ENCODE measurements at regions not wholly inside any gene's neighbourhood (a gene's known extent, or its start where the extent isn't known, plus 50 kb on each side); places are given as distances from the start of the nearest gene placed in this dataset.

GRCh38 chr12:19926266-19926665, 442.1 kb upstream of the PDE3A start:
- TF ChIP-seq CTCF (conservative IDR thresholded peaks at IDR 0.05; ENCODE audit: low read length) (no peak), EZH2phosphoT487 (IDR thresholded peaks at IDR 0.05; ENCODE audit: borderline replicate concordance) (no peak)
